ENCODE measurements at regions not wholly inside any gene's neighbourhood (a gene's known extent, or its start where the extent isn't known, plus 50 kb on each side); places are given as distances from the start of the nearest gene placed in this dataset.

- ChIA-PET POLR2A (ENCODE audit: unreplicated experiment) (interaction anchor here (0.7 kb wide), 1 partner anchor 75 kb away, joined by 3 read pairs; no protein-coding TSS in a partner anchor), CTCF (interaction anchor here (0.6 to 2.1 kb wide), 7 partner anchors 17 to 595 kb away, joined by 3 to 12 read pairs (median 3); partner anchors contain the start of gene NABP1)
- H3K9me2 ChIP-seq (replicated peaks; ENCODE audit: low read length) = no peaks in the 10 kb centered on the region
- no peaks in the 10 kb centered on the region for H3K9me3 ChIP-seq (ENCODE audit: low read length)
- H3K27ac ChIP-seq (ENCODE audit: low read length) = no peak overlapping the region
- H3K4me2 ChIP-seq (ENCODE audit: low read length) = 0 out of 2 replicates have a peak overlapping the region, but pooled peaks have one; percentile 2
- no peak overlapping the region for H3K9ac ChIP-seq (ENCODE audit: low read length)
- TF ChIP-seq EZH2 (IDR thresholded peaks at IDR 0.05; ENCODE audit: low read length, unreplicated experiment) (no peak), EZH2phosphoT487 (IDR thresholded peaks at IDR 0.05; ENCODE audit: borderline replicate concordance, low read length) (no peak), CTCF (conservative IDR thresholded peaks at IDR 0.05; ENCODE audit: low read depth, low read length) (no peak)
- H3K79me2 ChIP-seq (ENCODE audit: low read length) = no peaks in the 10 kb centered on the region
- H4K20me1 ChIP-seq (ENCODE audit: low read length) = no peaks in the 10 kb centered on the region
- H3F3A ChIP-seq (ENCODE audit: low read length, unreplicated experiment) = no peaks in the 10 kb centered on the region
- no peak overlapping the region for H3K4me3 ChIP-seq (ENCODE audit: low read length)
- H3K36me3 ChIP-seq (ENCODE audit: low read depth, low read length) = no peaks in the 10 kb centered on the region
- intact Hi-C loops (cut with micrococcal nuclease) = no loop called here
- H3K4me1 ChIP-seq (ENCODE audit: insufficient read depth, low read length) = peaks cover 40% of the 10 kb centered on the region
- BruUV-seq (replicated peaks) = no TSS peak
- no peaks in the 10 kb centered on the region for H3K27me3 ChIP-seq (ENCODE audit: low read length)
- DNase-seq = no peak
- ATAC-seq = no peak
- peak overlapping the region; percentile 22; the same call in 1 of the 2 replicates for H2AFZ ChIP-seq (ENCODE audit: low read length)
Measured at GRCh38 chr2:191567206-191567605, 110.7 kb upstream of the NABP1 start.

GRCh38 chr2:191569025-191569424, 108.9 kb upstream of the NABP1 start:
- H3K4me3 ChIP-seq (ENCODE audit: low read length) = no peak overlapping the region
- H3F3A ChIP-seq (ENCODE audit: low read length, unreplicated experiment) = no peaks in the 10 kb centered on the region
- H2AFZ ChIP-seq (ENCODE audit: low read length) = no peak overlapping the region; the same call in 1 of the 2 replicates
- H3K27me3 ChIP-seq (ENCODE audit: low read length) = no peaks in the 10 kb centered on the region
- peak; percentile 24; the same call in 1 of the 2 replicates for TF ChIP-seq CTCF (conservative IDR thresholded peaks at IDR 0.05; ENCODE audit: low read depth, low read length)
- TF ChIP-seq EZH2 (IDR thresholded peaks at IDR 0.05; ENCODE audit: low read length, unreplicated experiment) = no peak
- H3K27ac ChIP-seq (ENCODE audit: low read length) = no peak overlapping the region
- ChIA-PET CTCF (interaction anchor here (0.6 to 0.8 kb wide), 2 partner anchors 107 to 160 kb away, joined by 3 read pairs; no protein-coding TSS in a partner anchor), POLR2A (ENCODE audit: unreplicated experiment) (interaction anchor here (1.0 kb wide), 1 partner anchor 109 kb away, joined by 6 read pairs; the partner anchor contains the start of gene NABP1)
- H4K20me1 ChIP-seq (ENCODE audit: low read length) = no peaks in the 10 kb centered on the region
- H3K36me3 ChIP-seq (ENCODE audit: low read depth, low read length) = no peaks in the 10 kb centered on the region
- ATAC-seq = peak; percentile 13; the same call in 1 of the 2 replicates
- no peaks in the 10 kb centered on the region for H3K9me3 ChIP-seq (ENCODE audit: low read length)
- no peaks in the 10 kb centered on the region for H3K79me2 ChIP-seq (ENCODE audit: low read length)
- H3K9ac ChIP-seq (ENCODE audit: low read length) = no peak overlapping the region
- no TSS peak for BruUV-seq (replicated peaks)
- H3K4me1 ChIP-seq (ENCODE audit: insufficient read depth, low read length) = peaks cover 57% of the 10 kb centered on the region
- intact Hi-C loops (cut with micrococcal nuclease) = no loop called here
- H3K4me2 ChIP-seq (ENCODE audit: low read length) = no peak overlapping the region
- no peaks in the 10 kb centered on the region for H3K9me2 ChIP-seq (replicated peaks; ENCODE audit: low read length)
- DNase-seq = peak; percentile 33

GRCh38 chr2:191571163-191571769, 106.7 kb upstream of the NABP1 start:
- no peaks in the 10 kb centered on the region for H3K36me3 ChIP-seq (ENCODE audit: low read depth, low read length)
- H4K20me1 ChIP-seq (ENCODE audit: low read length) = no peaks in the 10 kb centered on the region
- CTCF ChIA-PET = interaction anchor here (0.6 to 1.4 kb wide), 5 partner anchors 57 to 117 kb away, joined by 3 to 5 read pairs (median 4); partner anchors contain the start of gene NABP1
- DNase-seq (peak; percentile 80), ATAC-seq (peak; percentile 63)
- no peaks in the 10 kb centered on the region for H3K9me3 ChIP-seq (ENCODE audit: low read length)
- no TSS peak for BruUV-seq (replicated peaks)
- H3K4me2 ChIP-seq (ENCODE audit: low read length) = peak overlapping the region; percentile 87
- intact Hi-C loops (cut with micrococcal nuclease) = loop anchor here (1.0 kb wide), 4 partner anchors 67 to 120 kb away; no protein-coding TSS in a partner anchor
- H3K4me3 ChIP-seq (ENCODE audit: low read length) = peak overlapping the region; percentile 68
- H3K9ac ChIP-seq (ENCODE audit: low read length) = peak overlapping the region; percentile 25
- no peaks in the 10 kb centered on the region for H3F3A ChIP-seq (ENCODE audit: low read length, unreplicated experiment)
- POLR2A ChIA-PET (ENCODE audit: unreplicated experiment) = interaction anchor here (0.5 kb wide), 1 partner anchor 106 kb away, joined by 13 read pairs; no protein-coding TSS in a partner anchor
- H3K27me3 ChIP-seq (ENCODE audit: low read length) = no peaks in the 10 kb centered on the region
- peaks cover 58% of the 10 kb centered on the region for H3K4me1 ChIP-seq (ENCODE audit: insufficient read depth, low read length)
- peak overlapping the region; percentile 75 for H2AFZ ChIP-seq (ENCODE audit: low read length)
- TF ChIP-seq EZH2 (IDR thresholded peaks at IDR 0.05; ENCODE audit: low read length, unreplicated experiment) (no peak), CTCF (conservative IDR thresholded peaks at IDR 0.05; ENCODE audit: low read depth, low read length) (peak; percentile 83)
- H3K9me2 ChIP-seq (replicated peaks; ENCODE audit: low read length) = no peaks in the 10 kb centered on the region
- no peaks in the 10 kb centered on the region for H3K79me2 ChIP-seq (ENCODE audit: low read length)
- H3K27ac ChIP-seq (ENCODE audit: low read length) = peak overlapping the region; percentile 66
